ENCODE measurements at regions not wholly inside any gene's neighbourhood (a gene's known extent, or its start where the extent isn't known, plus 50 kb on each side); places are given as distances from the start of the nearest gene placed in this dataset.

DNA sequence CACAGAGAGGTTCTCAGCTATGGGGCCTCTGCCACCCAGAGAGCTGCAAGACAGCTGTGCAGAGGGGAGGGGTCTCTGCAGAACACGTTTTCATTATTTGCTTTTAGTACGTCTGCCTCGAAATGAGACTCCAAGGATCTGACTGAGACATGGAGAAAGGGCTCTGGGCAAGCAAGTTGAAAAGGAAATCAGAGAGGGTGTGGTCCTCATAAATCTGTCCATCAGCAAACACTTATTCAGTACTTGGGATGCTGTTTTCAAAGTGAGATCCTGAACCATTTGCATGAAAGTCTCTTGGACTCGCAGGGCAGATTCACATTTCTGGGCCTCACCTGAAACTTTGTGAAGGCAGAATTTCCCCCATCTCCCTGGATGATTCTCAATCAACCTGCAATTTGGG lies 197.4 kb upstream of the GALNT2 start:
- no peak overlapping the region for H3K27ac ChIP-seq (ENCODE audit: low read depth, low read length)
- H3K36me3 ChIP-seq (ENCODE audit: insufficient read depth, low read length): no peaks in the 10 kb centered on the region
- no peak overlapping the region for H3K4me3 ChIP-seq (ENCODE audit: low read depth, low read length)

GRCh38 chr1:229870381-229870780 lies 196.7 kb upstream of the GALNT2 start:
- Histone ChIP-seq H3K36me3 (ENCODE audit: insufficient read depth, low read length) (no peaks in the 10 kb centered on the region), H3K4me1 (ENCODE audit: control insufficient read depth, insufficient read depth, low read length, unreplicated experiment) (no peaks in the 10 kb centered on the region), H3K4me3 (ENCODE audit: low read depth, low read length) (no peak overlapping the region), H3K27me3 (ENCODE audit: insufficient read depth, low read length) (no peaks in the 10 kb centered on the region), H2AFZ (ENCODE audit: low read length, unreplicated experiment) (no peak overlapping the region), H3K79me2 (ENCODE audit: control insufficient read depth, insufficient read depth, low read length, unreplicated experiment) (no peaks in the 10 kb centered on the region), H3K27ac (ENCODE audit: low read depth, low read length) (no peak overlapping the region)

More for the DNA sequence above, 197.4 kb upstream of the GALNT2 start:
- H3K79me2 ChIP-seq (ENCODE audit: control insufficient read depth, insufficient read depth, low read length, unreplicated experiment): no peaks in the 10 kb centered on the region
- no peaks in the 10 kb centered on the region for H3K27me3 ChIP-seq (ENCODE audit: insufficient read depth, low read length)
- no peaks in the 10 kb centered on the region for H3K4me1 ChIP-seq (ENCODE audit: control insufficient read depth, insufficient read depth, low read length, unreplicated experiment)
- H2AFZ ChIP-seq (ENCODE audit: low read length, unreplicated experiment): no peak overlapping the region

DNA sequence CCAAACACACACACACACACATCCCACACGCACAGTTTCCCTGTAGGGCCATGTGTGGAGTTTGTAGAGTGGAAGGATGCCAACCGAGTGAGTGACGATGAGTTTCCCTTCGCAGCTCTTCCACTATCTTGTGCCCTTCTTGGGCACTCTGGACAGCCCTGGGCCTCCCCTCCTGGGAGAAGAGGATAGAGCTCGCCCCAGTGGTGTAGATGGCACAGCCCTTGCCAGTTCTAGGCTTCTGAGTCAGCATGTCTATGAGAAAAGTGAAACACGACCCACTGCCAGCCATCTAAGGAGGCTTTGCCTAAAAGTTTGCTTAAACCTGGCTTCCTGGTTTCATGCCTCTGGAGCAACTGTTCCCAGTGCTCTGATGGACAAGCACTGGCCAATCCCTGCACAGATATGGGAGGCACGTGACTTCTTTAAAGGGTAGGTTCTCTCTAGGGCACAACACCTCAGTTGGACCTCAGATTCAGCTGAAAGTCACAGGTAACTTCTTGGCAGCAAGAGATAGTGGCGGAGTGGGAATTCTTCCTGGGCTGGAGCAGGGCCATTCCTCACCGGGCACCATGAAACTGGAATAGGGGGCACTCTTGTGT lies 195.9 kb upstream of the GALNT2 start:
- no peaks in the 10 kb centered on the region for H3K79me2 ChIP-seq (ENCODE audit: control insufficient read depth, insufficient read depth, low read length, unreplicated experiment)
- no peak overlapping the region for H3K4me3 ChIP-seq (ENCODE audit: low read depth, low read length)
- H2AFZ ChIP-seq (ENCODE audit: low read length, unreplicated experiment): no peak overlapping the region
- H3K4me1 ChIP-seq (ENCODE audit: control insufficient read depth, insufficient read depth, low read length, unreplicated experiment): no peaks in the 10 kb centered on the region
- H3K27me3 ChIP-seq (ENCODE audit: insufficient read depth, low read length): no peaks in the 10 kb centered on the region
- no peaks in the 10 kb centered on the region for H3K36me3 ChIP-seq (ENCODE audit: insufficient read depth, low read length)
- no peak overlapping the region for H3K27ac ChIP-seq (ENCODE audit: low read depth, low read length)

- Histone ChIP-seq H3K36me3 (ENCODE audit: insufficient read depth, low read length) (no peaks in the 10 kb centered on the region), H3K27me3 (ENCODE audit: insufficient read depth, low read length) (peaks cover 18% of the 10 kb centered on the region), H3K4me1 (ENCODE audit: control insufficient read depth, insufficient read depth, low read length, unreplicated experiment) (no peaks in the 10 kb centered on the region), H2AFZ (ENCODE audit: low read length, unreplicated experiment) (no peak overlapping the region), H3K27ac (ENCODE audit: low read depth, low read length) (no peak overlapping the region), H3K4me3 (ENCODE audit: low read depth, low read length) (no peak overlapping the region), H3K79me2 (ENCODE audit: control insufficient read depth, insufficient read depth, low read length, unreplicated experiment) (no peaks in the 10 kb centered on the region)
These were observed 192.9 kb upstream of the GALNT2 start for GRCh38 chr1:229874136-229874535.

GRCh38 chr1:229874609-229875008 lies 192.4 kb upstream of the GALNT2 start:
- Histone ChIP-seq H3K79me2 (ENCODE audit: control insufficient read depth, insufficient read depth, low read length, unreplicated experiment) (no peaks in the 10 kb centered on the region), H2AFZ (ENCODE audit: low read length, unreplicated experiment) (no peak overlapping the region), H3K27ac (ENCODE audit: low read depth, low read length) (no peak overlapping the region), H3K4me3 (ENCODE audit: low read depth, low read length) (no peak overlapping the region), H3K4me1 (ENCODE audit: control insufficient read depth, insufficient read depth, low read length, unreplicated experiment) (no peaks in the 10 kb centered on the region), H3K36me3 (ENCODE audit: insufficient read depth, low read length) (no peaks in the 10 kb centered on the region), H3K27me3 (ENCODE audit: insufficient read depth, low read length) (peaks cover 23% of the 10 kb centered on the region)

GRCh38 chr1:229875086-229875485 lies 192.0 kb upstream of the GALNT2 start:
- peaks cover 27% of the 10 kb centered on the region for H3K27me3 ChIP-seq (ENCODE audit: insufficient read depth, low read length)

DNA sequence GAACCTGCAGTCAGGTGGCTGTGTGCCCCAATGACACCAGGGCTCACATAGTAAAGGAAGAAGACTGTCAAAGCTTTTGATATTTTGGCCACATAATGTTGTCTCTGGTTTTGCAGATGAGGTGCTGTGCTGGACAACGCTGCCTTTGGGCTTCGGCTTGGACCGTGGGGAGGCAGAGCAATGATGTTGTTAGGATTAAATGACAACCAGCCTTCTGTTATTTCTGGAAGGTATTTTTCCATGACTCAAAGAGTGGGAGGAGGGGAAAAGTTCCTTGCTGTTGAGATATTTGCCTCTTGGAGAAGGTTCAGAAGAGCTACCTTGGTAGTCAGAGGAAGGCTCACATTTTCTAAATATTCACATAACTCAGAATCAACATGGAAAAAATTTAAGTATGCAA lies 187.3 kb upstream of the GALNT2 start:
- no peak overlapping the region for H2AFZ ChIP-seq (ENCODE audit: low read length, unreplicated experiment)
- H3K4me1 ChIP-seq (ENCODE audit: control insufficient read depth, insufficient read depth, low read length, unreplicated experiment): no peaks in the 10 kb centered on the region
- no peaks in the 10 kb centered on the region for H3K36me3 ChIP-seq (ENCODE audit: insufficient read depth, low read length)
- no peak overlapping the region for H3K27ac ChIP-seq (ENCODE audit: low read depth, low read length)
- no peak overlapping the region for H3K4me3 ChIP-seq (ENCODE audit: low read depth, low read length)
- H3K27me3 ChIP-seq (ENCODE audit: insufficient read depth, low read length): peaks cover 65% of the 10 kb centered on the region
- H3K79me2 ChIP-seq (ENCODE audit: control insufficient read depth, insufficient read depth, low read length, unreplicated experiment): no peaks in the 10 kb centered on the region

More at GRCh38 chr1:229875086-229875485, 192.0 kb upstream of the GALNT2 start:
- no peak overlapping the region for H2AFZ ChIP-seq (ENCODE audit: low read length, unreplicated experiment)
- no peaks in the 10 kb centered on the region for H3K4me1 ChIP-seq (ENCODE audit: control insufficient read depth, insufficient read depth, low read length, unreplicated experiment)
- H3K36me3 ChIP-seq (ENCODE audit: insufficient read depth, low read length): no peaks in the 10 kb centered on the region
- no peak overlapping the region for H3K27ac ChIP-seq (ENCODE audit: low read depth, low read length)
- no peak overlapping the region for H3K4me3 ChIP-seq (ENCODE audit: low read depth, low read length)
- H3K79me2 ChIP-seq (ENCODE audit: control insufficient read depth, insufficient read depth, low read length, unreplicated experiment): no peaks in the 10 kb centered on the region

GRCh38 chr1:229880271-229881170 lies 186.5 kb upstream of the GALNT2 start:
- Histone ChIP-seq H3K27me3 (ENCODE audit: insufficient read depth, low read length) (peaks cover 71% of the 10 kb centered on the region), H3K36me3 (ENCODE audit: insufficient read depth, low read length) (no peaks in the 10 kb centered on the region), H2AFZ (ENCODE audit: low read length, unreplicated experiment) (no peak overlapping the region), H3K4me1 (ENCODE audit: control insufficient read depth, insufficient read depth, low read length, unreplicated experiment) (no peaks in the 10 kb centered on the region), H3K79me2 (ENCODE audit: control insufficient read depth, insufficient read depth, low read length, unreplicated experiment) (no peaks in the 10 kb centered on the region), H3K27ac (ENCODE audit: low read depth, low read length) (no peak overlapping the region), H3K4me3 (ENCODE audit: low read depth, low read length) (no peak overlapping the region)

GRCh38 chr1:229882621-229883020 lies 184.4 kb upstream of the GALNT2 start:
- Histone ChIP-seq H3K4me3 (ENCODE audit: low read depth, low read length) (no peak overlapping the region), H3K36me3 (ENCODE audit: insufficient read depth, low read length) (no peaks in the 10 kb centered on the region), H3K4me1 (ENCODE audit: control insufficient read depth, insufficient read depth, low read length, unreplicated experiment) (no peaks in the 10 kb centered on the region), H2AFZ (ENCODE audit: low read length, unreplicated experiment) (no peak overlapping the region), H3K79me2 (ENCODE audit: control insufficient read depth, insufficient read depth, low read length, unreplicated experiment) (no peaks in the 10 kb centered on the region), H3K27ac (ENCODE audit: low read depth, low read length) (no peak overlapping the region), H3K27me3 (ENCODE audit: insufficient read depth, low read length) (peaks cover 83% of the 10 kb centered on the region)

DNA sequence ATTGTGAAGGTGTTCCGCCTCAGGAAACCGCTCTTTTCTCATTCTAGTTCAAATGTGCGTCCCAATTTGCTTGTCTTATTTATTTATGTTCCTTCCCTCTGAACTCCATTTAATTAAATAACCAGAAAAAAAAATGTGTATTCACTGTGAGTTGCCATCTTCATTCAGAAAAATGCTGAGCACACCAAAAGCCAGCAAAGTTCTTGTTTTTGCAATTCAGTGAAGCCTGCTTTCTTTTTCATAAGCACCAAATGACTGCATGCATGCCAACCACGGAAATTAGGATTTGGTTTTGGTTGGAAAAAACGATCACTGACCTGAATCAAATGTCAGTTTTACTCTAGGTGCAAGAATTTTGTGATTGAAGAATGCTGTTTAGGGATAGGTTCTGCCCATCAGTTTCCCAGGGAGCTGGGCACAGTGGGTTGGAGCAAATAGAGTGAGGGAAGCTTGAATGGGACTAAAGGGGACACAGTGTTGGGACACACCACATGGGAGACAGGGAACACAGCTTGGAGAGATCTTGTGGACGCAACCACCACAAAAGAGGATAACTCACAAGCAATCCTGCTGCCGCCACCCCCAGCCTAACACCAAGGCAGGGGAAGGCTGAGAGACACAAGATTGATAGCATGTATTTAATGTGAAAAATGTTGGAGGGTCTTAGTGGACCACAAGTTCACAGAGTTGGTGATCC lies 183.4 kb upstream of the GALNT2 start:
- Histone ChIP-seq H3K27ac (ENCODE audit: low read depth, low read length) (no peak overlapping the region), H2AFZ (ENCODE audit: low read length, unreplicated experiment) (no peak overlapping the region), H3K27me3 (ENCODE audit: insufficient read depth, low read length) (peaks cover 73% of the 10 kb centered on the region), H3K79me2 (ENCODE audit: control insufficient read depth, insufficient read depth, low read length, unreplicated experiment) (no peaks in the 10 kb centered on the region), H3K36me3 (ENCODE audit: insufficient read depth, low read length) (no peaks in the 10 kb centered on the region), H3K4me3 (ENCODE audit: low read depth, low read length) (no peak overlapping the region), H3K4me1 (ENCODE audit: control insufficient read depth, insufficient read depth, low read length, unreplicated experiment) (no peaks in the 10 kb centered on the region)

Measured in ACC112 (cell line).